ENCODE measurements at regions not wholly inside any gene's neighbourhood (a gene's known extent, or its start where the extent isn't known, plus 50 kb on each side); places are given as distances from the start of the nearest gene placed in this dataset.

DNA sequence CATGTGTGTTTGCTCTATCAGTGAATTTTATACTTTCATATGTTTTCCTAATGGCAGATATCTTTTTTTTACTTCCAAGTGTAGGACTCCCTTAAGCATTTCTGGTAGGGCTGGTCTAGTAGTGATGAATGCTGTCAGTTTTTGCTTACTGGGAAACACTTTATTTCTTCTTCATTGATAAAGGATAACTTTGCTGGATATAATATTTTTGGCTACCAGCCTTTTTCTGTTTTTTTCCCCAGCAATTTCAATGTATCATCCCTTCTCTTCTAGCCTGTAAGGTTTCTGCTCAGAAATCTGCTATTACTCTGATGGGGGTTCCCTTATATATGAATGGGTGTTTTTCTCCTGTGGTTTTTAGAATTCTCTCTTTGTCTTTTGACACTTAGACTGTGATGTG lies 980.6 kb upstream of the PIK3C3 start:
- no peaks in the 10 kb centered on the region for H3K36me3 ChIP-seq
- H3K9me3 ChIP-seq (ENCODE audit: low read depth), result no peaks in the 10 kb centered on the region
- no peaks in the 10 kb centered on the region for H3K27me3 ChIP-seq
- no peak for TF ChIP-seq CTCF (IDR thresholded peaks at IDR 0.05; ENCODE audit: low read depth, low read length)
- no peak for DNase-seq (ENCODE audit: low read depth in 1 of 2, low spot score in 1 of 2)
- no peaks in the 10 kb centered on the region for H3K4me1 ChIP-seq (ENCODE audit: low read depth)
- H3K4me3 ChIP-seq, result no peak overlapping the region
- H3K27ac ChIP-seq, result no peak overlapping the region

DNA sequence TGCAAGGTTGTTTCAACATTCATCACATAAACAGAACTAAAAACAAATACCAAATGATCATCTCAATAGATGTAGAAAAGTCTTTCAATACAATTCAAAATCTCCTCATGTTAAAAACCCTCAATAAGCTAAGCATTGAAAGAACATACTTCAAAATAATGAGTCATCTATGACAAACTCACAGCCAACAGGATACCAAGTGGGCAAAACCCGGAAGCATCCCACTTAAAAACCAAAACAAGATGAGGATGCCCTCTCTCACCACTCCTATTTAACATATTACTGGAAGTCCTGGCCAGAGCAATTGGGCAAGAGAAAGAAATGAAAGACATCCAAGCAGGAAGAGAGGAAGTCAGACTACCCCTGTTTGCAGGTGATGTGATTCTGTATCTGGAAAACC lies 992.2 kb upstream of the PIK3C3 start:
- DNase-seq (ENCODE audit: low read depth in 1 of 2, low spot score in 1 of 2), result no peak
- H3K4me3 ChIP-seq, result no peak overlapping the region
- no peaks in the 10 kb centered on the region for H3K9me3 ChIP-seq (ENCODE audit: low read depth)
- H3K27ac ChIP-seq, result no peak overlapping the region
- H3K36me3 ChIP-seq, result no peaks in the 10 kb centered on the region
- TF ChIP-seq CTCF (IDR thresholded peaks at IDR 0.05; ENCODE audit: low read depth, low read length), result no peak
- no peaks in the 10 kb centered on the region for H3K27me3 ChIP-seq
- H3K4me1 ChIP-seq (ENCODE audit: low read depth), result no peaks in the 10 kb centered on the region

DNA sequence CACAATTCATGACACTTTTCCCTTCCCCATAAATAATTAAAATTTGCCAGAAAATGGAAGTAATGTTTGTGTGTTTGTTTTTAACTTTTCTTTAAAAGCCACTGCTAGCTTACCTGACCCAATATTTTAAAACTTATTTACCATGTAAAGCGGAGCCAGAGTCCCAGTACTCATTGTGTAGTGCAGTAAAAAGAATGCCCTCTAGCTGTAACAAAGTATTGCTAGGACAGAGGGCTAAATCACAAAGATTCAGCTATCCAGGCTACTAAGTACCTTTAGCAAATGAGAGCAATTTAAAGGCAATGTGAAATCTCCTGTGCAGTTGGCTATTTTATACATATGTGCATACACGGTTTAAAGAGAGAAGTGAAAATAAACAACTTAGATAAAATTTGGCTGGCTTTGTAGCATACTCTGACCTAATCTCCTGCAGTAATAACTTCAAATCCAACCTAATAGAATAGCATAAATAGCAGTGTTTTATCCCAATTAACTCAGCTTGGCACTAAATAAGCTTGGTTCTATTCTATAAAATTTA lies 997.4 kb upstream of the PIK3C3 start:
- H3K4me3 ChIP-seq, result no peak overlapping the region
- no peaks in the 10 kb centered on the region for H3K4me1 ChIP-seq (ENCODE audit: low read depth)
- DNase-seq (ENCODE audit: low read depth in 1 of 2, low spot score in 1 of 2), result no peak
- H3K27ac ChIP-seq, result no peak overlapping the region
- H3K9me3 ChIP-seq (ENCODE audit: low read depth), result no peaks in the 10 kb centered on the region
- no peaks in the 10 kb centered on the region for H3K36me3 ChIP-seq
- peak; percentile 7 for TF ChIP-seq CTCF (IDR thresholded peaks at IDR 0.05; ENCODE audit: low read depth, low read length)
- H3K27me3 ChIP-seq, result no peaks in the 10 kb centered on the region

- Histone ChIP-seq H3K36me3 (no peaks in the 10 kb centered on the region), H3K4me1 (ENCODE audit: low read depth) (no peaks in the 10 kb centered on the region), H3K27me3 (no peaks in the 10 kb centered on the region), H3K9me3 (ENCODE audit: low read depth) (no peaks in the 10 kb centered on the region), H3K4me3 (no peak overlapping the region), H3K27ac (no peak overlapping the region)
- TF ChIP-seq CTCF (IDR thresholded peaks at IDR 0.05; ENCODE audit: low read depth, low read length), result no peak
- DNase-seq (ENCODE audit: low read depth in 1 of 2, low spot score in 1 of 2), result no peak
Measured at GRCh38 chr18:40956213-40956612, 998.8 kb upstream of the PIK3C3 start.

DNA sequence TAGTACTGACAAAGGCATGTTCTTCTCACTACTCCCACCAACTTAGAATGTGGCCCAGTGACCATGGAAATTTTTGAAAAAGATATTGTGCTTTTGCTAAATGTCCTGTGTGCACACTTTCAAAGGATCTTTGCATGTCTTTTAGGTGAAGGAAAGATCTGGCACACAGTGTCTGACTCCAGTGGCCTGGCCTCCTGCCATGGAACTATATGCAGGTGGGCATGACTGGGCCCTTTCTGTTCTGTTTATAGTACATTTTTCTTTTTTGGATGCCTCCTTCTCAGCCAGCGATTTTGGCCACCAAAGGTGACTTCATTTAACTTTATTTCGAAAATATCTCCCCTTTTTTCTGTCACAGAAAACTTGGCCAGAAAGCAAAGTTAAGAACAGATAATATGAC lies 999.7 kb upstream of the PIK3C3 start:
- Histone ChIP-seq H3K36me3 (no peaks in the 10 kb centered on the region), H3K4me1 (ENCODE audit: low read depth) (no peaks in the 10 kb centered on the region), H3K9me3 (ENCODE audit: low read depth) (no peaks in the 10 kb centered on the region), H3K27me3 (no peaks in the 10 kb centered on the region), H3K27ac (no peak overlapping the region), H3K4me3 (no peak overlapping the region)
- no peak for DNase-seq (ENCODE audit: low read depth in 1 of 2, low spot score in 1 of 2)
- TF ChIP-seq CTCF (IDR thresholded peaks at IDR 0.05; ENCODE audit: low read depth, low read length), result no peak

Measured in cardiac muscle cell (in vitro differentiated cells and primary cell).